Breast epithelium (tissue), 4 donors: ENCODE measurements at regions not wholly inside any gene's neighbourhood (a gene's known extent, or its start where the extent isn't known, plus 50 kb on each side); places are given as distances from the start of the nearest gene placed in this dataset.
A peak's percentile ranks its signal among the peaks of the same experiment; 100 is the strongest.

ENCODE experiments used
- DNase-seq, 2 donors: peaks; one replicate each; pipeline ENCODE4 v3.0.0-alpha.2; 2019; ENCODE audit warnings: low spot score in 2 of 2
- H3K27ac ChIP-seq, 2 donors: fragments of 200-600 bp; sonication (generic) in 1 of 2; one replicate each; pipeline ENCODE4 v1.5.1; 2016 to 2019; ENCODE audit warnings: mild to moderate bottlenecking in 1 of 2
- H3K27me3 ChIP-seq, 2 donors: fragments of 200-600 bp; sonication (generic) in 1 of 2; one replicate each; pipeline versions ENCODE4 v1.5.1 to v1.6.0; 2017 to 2019; ENCODE audit warnings: control low read depth in 1 of 2, mild to moderate bottlenecking in 1 of 2
- H3K36me3 ChIP-seq: fragments of 200-600 bp; one replicate; pipeline ENCODE4 v1.5.1; 2019
- H3K4me1 ChIP-seq, 2 donors: fragments of 200-600 bp; sonication (generic); one replicate each; pipeline ENCODE4 v1.5.1; 2016 to 2019; ENCODE audit warnings: control low read depth in 1 of 2
- H3K4me3 ChIP-seq, 3 donors: fragments of 200-600 bp; sonication (generic); 1 replicate in 2 of 3; 2 replicates in 1 of 3; pipeline ENCODE4 v1.5.1; 2016 to 2019; ENCODE audit warnings: mild to moderate bottlenecking in 3 of 3, moderate library complexity in 2 of 3
- H3K9me3 ChIP-seq, 2 donors: fragments of 200-600 bp; sonication (generic) in 1 of 2; one replicate each; pipeline ENCODE4 v1.5.1; 2016 to 2019; ENCODE audit warnings: control low read depth in 1 of 2
- CTCF ChIP-seq, 3 donors: fragments of 450-650 bp; IDR thresholded peaks; one replicate each; pipeline ENCODE4 v1.5.1; 2016 to 2017; ENCODE audit warnings: antibody characterized with exemption in 3 of 3, mild to moderate bottlenecking in 3 of 3, moderate library complexity in 3 of 3
- POLR2A ChIP-seq: fragments of 450-650 bp; IDR thresholded peaks from one replicate; pipeline ENCODE4 v1.6.1; 2016; ENCODE audit warnings: antibody characterized with exemption, mild to moderate bottlenecking, moderate library complexity
- POLR2AphosphoS5 ChIP-seq, 3 donors: sonication (generic); formaldehyde crosslinking; IDR thresholded peaks; one replicate each; pipeline ENCODE4 v1.6.1; 2017; ENCODE audit warnings: antibody characterized with exemption in 3 of 3
- intact Hi-C: fragments of 100-400 bp; cut with DNase I; formaldehyde crosslinking; loops from one replicate; pipeline ENCODE4 v1.15.1; 2023; ENCODE audit warnings: low total_unique reads

GRCh38 chr17:83186751-83187421 is 107.5 kb downstream of the METRNL start:
- peaks cover 0 to 6% of the 10 kb centered on the region in 2 donors for H3K9me3 ChIP-seq
- H3K27ac ChIP-seq, result no peak overlapping the region
- peak; percentile 7 to 12 for DNase-seq
- H3K4me3 ChIP-seq, result no peak overlapping the region
- intact Hi-C loops, result no loop called here
- TF ChIP-seq POLR2A, result no peak
- no peak for TF ChIP-seq CTCF (IDR thresholded peaks at IDR 0.05)
- no peaks in the 10 kb centered on the region for H3K4me1 ChIP-seq
- H3K36me3 ChIP-seq, result no peaks in the 10 kb centered on the region
- no peaks in the 10 kb centered on the region for H3K27me3 ChIP-seq

- DNase-seq, result no peak
- no peaks in the 10 kb centered on the region for H3K27me3 ChIP-seq
- H3K4me1 ChIP-seq, result no peaks in the 10 kb centered on the region
- H3K36me3 ChIP-seq, result no peaks in the 10 kb centered on the region
- H3K9me3 ChIP-seq, result peaks cover 0 to 6% of the 10 kb centered on the region in 2 donors
- intact Hi-C loops, result no loop called here
- H3K27ac ChIP-seq, result no peak overlapping the region
- H3K4me3 ChIP-seq, result no peak overlapping the region
- TF ChIP-seq POLR2AphosphoS5 (IDR thresholded peaks at IDR 0.05) (no peak), POLR2A (no peak), CTCF (IDR thresholded peaks at IDR 0.05) (no peak)
These were observed 108.4 kb downstream of the METRNL start for GRCh38 chr17:83187782-83188311.

- peak; percentile 18 to 68 for DNase-seq
- Histone ChIP-seq H3K4me1 (no peaks in the 10 kb centered on the region), H3K36me3 (no peaks in the 10 kb centered on the region), H3K27me3 (no peaks in the 10 kb centered on the region), H3K4me3 (peak overlapping the region in 1 of 3 donors; percentile 19), H3K9me3 (peaks cover 0 to 11% of the 10 kb centered on the region in 2 donors), H3K27ac (peak overlapping the region; percentile 61 to 84)
- intact Hi-C loops, result no loop called here
- TF ChIP-seq CTCF (IDR thresholded peaks at IDR 0.05) (no peak), POLR2AphosphoS5 (IDR thresholded peaks at IDR 0.05) (no peak), POLR2A (no peak)
These were observed 109.9 kb downstream of the METRNL start for GRCh38 chr17:83189044-83190003.

- H3K27ac ChIP-seq, result peak overlapping the region; percentile 61 to 84
- no peak for TF ChIP-seq POLR2AphosphoS5 (IDR thresholded peaks at IDR 0.05)
- no peak for TF ChIP-seq POLR2A
- no peak for TF ChIP-seq CTCF (IDR thresholded peaks at IDR 0.05)
- H3K27me3 ChIP-seq, result no peaks in the 10 kb centered on the region
- peak in 1 of 2 donors; percentile 36 for DNase-seq
- no peaks in the 10 kb centered on the region for H3K4me1 ChIP-seq
- intact Hi-C loops, result no loop called here
- H3K4me3 ChIP-seq, result peak overlapping the region in 1 of 3 donors; percentile 19
- no peaks in the 10 kb centered on the region for H3K36me3 ChIP-seq
- H3K9me3 ChIP-seq, result peaks cover 0 to 12% of the 10 kb centered on the region in 2 donors
These were observed 110.6 kb downstream of the METRNL start for GRCh38 chr17:83190004-83190385.
